GM18519 (cell line): ENCODE measurements at regions not wholly inside any gene's neighbourhood (a gene's known extent, or its start where the extent isn't known, plus 50 kb on each side); places are given as distances from the start of the nearest gene placed in this dataset.
A peak's percentile ranks its signal among the peaks of the same experiment; 100 is the strongest.
"Not testable (repeated sequence)": the region's sequence is repeated elsewhere in the genome, so short reads cannot be mapped to it uniquely, and the experiment has no call there.

Source experiments
- ATAC-seq: cut with Tn5 transposase; IDR thresholded peaks from one replicate; pipeline ENCODE4 v1.9.1; 2021; ENCODE audit warnings: mild to moderate bottlenecking, moderate library complexity; ENCODE audit not compliant: unreplicated experiment, low FRiP score

DNA sequence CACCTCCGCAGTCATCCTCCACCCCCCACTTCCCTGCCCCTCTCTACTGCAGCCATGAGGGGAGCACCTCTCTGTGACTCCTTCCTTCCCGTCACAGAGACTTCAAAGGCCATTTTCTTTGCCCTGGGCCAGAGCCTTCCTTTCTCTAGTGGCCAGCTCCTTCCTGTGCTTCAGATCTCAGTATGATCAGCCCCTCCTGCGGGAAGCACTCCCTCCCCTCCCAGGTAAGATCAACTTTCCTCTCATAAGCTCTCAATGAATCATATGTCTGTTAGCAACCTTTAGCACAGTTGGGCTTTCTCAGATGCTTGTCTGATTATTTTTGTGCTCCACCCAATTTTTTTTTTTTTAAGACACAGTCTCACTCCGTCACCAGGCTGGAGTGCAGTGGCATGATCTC lies 241.0 kb upstream of the PRSS1 start:
- no peak for ATAC-seq

DNA sequence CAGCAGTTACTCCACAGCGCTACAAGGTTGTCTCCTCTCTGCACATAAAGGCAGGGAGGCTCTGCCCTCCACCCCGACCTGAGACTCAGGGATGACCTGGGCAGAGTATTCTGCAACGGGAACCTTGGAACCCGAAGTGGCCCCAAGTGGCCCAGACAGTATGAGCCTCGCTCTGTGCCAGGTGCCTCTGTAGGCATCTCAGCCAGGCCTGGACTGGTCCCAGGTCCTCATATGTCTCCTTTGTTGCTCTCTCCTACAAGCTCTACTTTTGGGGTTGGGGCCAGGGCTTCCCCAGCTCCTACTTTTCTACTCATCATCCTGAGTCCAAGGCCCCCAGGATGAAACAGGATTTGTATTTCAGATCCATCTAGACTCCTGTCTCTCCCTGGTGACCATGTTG lies 241.5 kb upstream of the PRSS1 start:
- no peak for ATAC-seq

DNA sequence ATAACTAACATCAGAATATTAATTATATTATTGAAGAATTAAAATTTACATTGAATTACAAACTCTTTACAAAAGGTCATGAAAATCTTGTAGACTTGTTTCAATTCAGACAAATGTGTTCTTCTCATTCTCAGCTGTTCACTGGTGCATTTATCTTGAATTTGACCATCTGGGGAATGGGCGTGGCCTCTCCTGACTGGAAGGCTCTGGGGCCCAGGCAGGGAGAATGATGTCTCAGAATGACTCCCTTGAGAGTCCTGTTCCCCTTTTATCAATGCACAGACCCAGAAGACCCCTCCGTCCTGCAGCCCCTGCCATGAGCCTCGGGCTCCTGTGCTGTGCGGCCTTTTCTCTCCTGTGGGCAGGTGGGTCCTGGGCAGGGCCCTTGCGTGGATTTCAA lies 242.2 kb upstream of the PRSS1 start:
- ATAC-seq, result not testable (repeated sequence)

DNA sequence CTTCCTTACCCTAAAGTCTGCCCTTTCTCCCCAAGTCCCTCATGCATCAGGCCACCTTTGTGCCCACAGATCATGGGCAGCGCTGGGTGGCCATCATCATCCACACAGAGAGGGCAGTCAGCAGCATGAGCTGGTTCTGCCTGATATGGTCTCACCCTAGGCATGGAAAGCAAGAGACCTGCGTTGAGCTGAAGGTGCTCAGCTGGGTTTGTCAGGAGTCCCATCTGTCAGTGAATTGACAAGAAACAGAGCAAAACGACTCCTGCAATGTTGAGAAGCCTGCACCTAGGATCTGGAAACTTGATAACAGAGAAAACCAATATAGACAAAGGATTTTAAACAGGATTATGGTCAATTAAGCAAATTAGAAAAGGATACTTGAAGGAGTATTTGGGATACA lies 242.7 kb upstream of the PRSS1 start:
- ATAC-seq, result no peak

DNA sequence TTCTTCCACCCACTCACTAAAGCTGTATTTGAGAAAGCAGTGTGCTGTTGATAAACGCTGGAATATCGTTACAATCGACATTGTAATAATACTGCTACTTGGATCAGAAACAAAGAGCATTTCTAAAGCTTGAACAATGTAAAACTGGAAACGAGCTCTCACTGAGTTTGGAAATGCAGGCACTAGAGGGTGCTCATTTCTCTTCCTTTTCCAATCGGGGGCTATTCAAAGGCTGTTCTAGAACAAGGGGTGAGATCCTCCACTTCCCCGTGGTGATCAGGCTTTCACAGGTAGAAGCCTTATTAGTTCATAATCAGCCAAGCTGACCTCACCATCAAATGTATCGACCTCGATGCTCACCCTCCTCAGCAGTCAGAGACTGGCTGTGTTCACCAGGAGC lies 245.3 kb upstream of the PRSS1 start:
- not testable (repeated sequence) for ATAC-seq

DNA sequence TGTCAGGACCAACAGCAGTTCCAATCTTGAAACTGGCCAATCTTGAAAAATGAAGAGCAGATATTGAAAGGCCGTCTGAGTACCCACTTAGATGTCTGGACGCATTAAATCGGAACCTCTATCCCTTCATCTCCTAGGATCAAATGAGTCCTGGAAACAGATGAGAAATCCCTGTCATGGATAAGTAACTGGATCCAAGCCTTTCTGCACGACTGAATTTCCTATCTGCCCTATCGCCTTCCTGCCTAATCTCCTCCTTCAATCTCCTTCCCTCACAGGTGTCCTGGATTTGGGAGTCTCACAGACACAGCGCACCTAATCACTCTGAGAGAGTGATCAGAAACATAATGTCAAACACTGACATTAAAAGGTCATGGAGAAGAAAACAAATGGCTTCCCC lies 245.2 kb upstream of the PRSS58 start:
- ATAC-seq, result no peak

DNA sequence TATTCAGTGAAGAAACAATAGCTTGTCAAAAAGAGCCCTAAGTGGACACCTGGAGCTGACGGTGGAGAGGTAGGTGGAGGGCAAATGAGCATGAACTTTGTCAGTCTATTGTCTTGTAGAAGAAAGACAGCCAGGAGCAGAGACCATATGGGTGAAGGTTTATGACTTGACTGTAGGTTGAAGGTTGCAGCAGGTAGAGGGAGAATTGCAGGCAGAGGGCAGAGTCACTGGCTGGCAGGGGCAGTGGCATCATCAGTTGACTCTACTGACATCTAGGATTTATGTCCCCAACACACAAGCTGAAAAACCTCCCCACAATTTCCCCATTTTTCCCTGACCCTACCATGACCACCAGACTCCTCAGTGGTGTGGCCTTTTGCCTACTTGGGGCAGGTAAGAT lies 243.6 kb upstream of the PRSS58 start:
- no peak for ATAC-seq

DNA sequence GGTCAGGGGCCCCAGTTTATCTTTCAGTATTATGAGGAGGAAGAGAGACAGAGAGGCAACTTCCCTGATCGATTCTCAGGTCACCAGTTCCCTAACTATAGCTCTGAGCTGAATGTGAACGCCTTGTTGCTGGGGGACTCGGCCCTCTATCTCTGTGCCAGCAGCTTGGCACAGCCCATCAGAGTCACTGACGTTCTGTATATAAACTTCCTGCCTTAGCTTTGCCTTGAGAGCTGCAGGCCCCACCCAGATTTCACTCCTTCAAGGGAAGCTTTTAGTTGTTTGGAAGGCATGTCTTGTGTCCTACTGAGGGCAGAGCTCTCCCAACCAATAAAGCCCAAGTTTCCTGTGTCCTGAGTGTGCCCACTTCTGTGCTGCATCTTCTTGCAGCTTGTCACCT lies 242.5 kb upstream of the PRSS58 start:
- ATAC-seq, result no peak

DNA sequence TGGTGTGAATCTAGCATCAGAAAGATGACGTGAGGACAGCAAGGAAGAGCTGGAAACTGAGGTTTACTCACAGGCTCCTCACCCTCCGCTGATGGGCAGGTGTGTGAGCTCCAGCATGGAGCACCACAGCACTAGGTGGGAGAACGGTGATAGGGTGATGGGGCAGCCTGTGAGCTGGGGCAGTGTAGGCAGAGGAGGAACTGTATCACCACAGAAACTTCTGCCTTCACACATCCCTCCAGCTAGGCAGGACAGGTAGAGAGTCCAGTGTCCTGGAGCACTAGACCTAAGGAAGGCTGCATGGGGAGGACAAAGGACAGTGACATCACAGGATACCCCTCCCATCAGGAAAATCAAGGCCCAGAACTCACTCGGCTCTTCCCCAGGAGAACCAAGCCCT lies 241.8 kb upstream of the PRSS58 start:
- ATAC-seq, result no peak

DNA sequence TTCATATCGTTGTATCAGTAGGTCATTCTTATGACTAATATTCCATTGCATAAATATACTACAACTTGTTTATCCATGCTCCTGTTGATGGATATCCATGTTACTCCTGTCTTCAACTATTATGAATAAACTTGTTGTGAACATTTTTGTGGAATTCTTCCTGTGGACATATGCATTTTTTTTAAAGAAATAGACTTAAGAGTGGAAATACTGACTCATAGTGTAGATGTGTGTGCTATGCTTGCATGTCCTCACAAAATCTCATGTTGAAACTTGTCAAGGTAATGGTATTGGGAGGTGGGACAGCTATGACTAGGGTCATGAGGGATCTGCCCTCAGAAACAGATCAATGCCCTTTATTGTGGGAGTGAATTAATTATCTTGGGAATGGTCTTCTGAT lies 240.5 kb upstream of the PRSS58 start:
- no peak for ATAC-seq

DNA sequence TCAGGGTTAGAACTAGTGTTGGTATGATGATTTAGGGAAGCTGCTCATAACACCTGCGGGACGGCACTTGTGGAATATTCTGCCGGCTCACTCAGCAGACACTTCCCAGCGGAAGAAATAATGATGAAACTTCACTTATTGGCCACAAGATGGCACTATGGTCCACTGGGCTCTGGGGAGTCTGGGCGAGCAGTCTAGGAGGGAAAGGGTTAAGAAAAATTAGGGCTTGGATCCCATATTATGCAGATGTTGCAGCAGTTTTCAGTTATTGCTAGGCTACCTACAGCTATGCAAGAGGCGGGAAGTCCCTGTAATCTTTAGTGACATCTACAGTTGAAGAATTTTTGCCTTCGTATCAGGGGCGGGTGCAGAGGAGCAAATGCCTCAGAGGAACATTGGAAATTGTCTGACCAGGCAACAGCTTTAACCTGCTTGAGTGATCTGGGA lies 238.7 kb upstream of the PRSS58 start:
- ATAC-seq, result peak; percentile 42

DNA sequence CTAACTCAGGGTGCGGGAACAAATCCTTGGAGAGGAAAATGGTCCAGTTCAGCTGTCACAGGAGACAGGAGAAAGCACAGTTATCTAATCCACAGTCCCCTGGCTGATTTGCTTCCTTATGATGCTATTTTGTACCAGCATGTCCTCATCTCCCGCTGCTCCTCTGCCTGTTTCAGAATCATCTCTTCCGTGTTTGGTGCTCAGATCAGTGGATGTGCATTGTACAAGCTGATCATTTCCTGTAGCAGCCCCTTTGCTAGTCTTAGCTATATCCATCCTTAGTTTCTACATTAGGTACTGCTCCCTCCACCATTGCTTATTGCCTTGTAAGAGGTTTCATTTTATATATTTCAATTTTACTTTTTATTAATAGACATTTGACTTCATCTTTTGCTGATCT lies 238.0 kb upstream of the PRSS58 start:
- ATAC-seq, result not testable (repeated sequence)

DNA sequence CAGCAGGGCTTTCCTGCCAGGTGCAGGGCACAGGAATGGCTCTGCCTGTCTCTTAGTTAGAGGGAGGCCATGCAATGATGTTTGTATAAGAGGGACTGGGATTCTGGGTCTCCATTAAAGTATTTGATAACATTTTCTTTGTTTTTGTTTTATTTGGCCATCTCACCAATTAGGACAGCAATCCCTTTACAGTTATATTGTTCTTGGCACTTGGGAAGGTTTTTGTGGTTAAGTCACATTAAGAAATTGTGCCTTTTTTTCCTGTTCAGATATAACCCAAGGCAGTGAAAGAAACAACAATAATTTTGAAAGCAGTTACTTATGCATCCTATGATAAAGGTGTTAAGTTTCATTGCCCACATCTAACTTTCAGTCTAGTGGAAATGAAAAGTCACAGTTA lies 237.4 kb upstream of the PRSS58 start:
- ATAC-seq, result not testable (repeated sequence)

DNA sequence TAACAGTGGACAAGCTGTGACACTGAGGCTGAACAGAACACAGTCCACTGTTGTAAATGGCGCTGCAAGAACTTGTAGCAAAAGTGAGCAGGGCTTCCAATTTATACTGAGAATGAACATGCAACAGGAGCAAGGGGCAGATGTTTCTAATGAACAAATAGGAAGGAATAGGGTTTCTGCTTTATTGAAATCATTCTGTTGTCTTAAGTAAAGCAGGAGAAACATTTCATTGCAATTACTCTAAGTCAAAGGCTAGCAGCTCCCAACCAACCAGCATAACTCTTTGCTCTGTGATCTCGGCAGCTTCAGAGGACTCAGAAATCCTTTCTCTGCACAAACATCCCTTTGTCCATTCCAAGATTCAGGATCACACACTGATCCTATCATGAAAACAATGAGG lies 236.2 kb upstream of the PRSS58 start:
- no peak for ATAC-seq

DNA sequence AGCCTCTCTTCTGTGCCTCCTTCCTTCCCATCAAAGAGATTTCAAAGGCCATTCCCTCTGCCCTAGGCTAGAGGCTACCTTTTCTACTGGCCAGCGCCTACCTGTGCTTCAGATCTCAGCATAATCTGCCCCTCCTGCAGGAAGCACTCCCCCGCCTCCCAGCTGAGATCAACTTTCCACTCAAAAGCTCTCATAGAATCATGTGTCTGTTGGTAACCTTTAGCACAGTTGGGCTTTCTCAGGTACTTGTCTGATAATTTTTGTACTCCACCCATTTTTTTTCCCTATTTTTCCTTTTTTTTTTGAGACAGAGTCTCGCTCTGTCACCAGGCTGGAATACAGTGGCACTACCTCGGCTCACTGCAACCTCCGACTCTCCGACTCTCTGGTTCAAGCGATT lies 231.0 kb upstream of the PRSS58 start:
- no peak for ATAC-seq

DNA sequence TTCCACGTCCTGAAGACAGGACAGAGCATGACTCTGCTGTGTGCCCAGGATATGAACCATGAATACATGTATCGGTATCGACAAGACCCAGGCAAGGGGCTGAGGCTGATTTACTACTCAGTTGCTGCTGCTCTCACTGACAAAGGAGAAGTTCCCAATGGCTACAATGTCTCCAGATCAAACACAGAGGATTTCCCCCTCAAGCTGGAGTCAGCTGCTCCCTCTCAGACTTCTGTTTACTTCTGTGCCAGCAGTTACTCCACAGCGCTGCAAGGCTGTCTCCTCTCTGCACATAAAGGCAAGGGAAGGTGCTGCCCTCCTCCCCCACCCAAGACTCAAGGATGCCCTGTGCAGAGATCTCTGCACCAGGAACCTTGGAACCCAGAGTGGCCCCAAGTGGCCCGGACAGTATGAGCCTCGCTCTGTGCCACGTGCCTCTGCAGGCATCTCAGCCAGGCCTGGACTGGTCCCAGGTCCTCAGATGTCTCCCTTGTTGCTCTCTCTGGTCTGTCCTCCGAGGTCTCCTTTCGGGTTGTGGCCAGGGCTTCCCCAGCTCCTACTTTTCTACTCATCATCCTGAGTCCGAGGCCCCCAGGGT lies 230.3 kb upstream of the PRSS58 start:
- ATAC-seq, result no peak

DNA sequence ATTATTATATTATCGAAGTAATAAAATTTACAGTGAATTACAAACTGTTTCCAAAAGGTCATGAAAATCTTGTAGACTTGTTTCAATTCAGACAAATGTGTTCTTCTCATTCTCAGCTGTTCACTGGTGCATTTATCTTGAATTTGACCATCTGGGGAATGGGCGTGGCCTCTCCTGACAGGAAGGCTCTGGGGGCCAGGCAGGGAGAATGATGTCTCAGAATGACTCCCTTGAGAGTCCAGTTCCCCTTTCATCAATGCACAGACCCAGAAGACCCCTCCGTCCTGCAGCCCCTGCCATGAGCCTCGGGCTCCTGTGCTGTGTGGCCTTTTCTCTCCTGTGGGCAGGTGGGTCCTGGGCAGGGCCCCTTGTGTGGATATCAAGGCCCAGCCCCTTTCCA lies 229.7 kb upstream of the PRSS58 start:
- not testable (repeated sequence) for ATAC-seq

DNA sequence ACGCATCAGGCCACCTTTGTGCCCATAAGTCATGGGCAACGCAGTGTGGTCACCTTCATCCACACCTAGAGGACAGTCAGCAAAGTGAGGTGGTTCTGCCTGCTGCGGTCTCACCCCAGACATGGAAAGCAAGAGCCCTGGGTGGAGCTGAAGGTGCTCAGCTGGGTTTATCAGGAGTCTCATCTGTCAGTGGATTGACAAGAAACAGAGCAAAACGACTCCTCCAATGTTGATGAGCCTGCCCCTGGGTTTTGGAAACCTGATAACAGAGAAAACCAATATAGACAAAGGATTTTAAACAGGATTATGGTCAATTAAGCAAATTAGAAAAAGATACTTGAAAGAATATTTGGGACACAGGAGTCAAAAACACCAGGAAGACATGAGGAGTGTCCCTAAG lies 229.3 kb upstream of the PRSS58 start:
- no peak for ATAC-seq

DNA sequence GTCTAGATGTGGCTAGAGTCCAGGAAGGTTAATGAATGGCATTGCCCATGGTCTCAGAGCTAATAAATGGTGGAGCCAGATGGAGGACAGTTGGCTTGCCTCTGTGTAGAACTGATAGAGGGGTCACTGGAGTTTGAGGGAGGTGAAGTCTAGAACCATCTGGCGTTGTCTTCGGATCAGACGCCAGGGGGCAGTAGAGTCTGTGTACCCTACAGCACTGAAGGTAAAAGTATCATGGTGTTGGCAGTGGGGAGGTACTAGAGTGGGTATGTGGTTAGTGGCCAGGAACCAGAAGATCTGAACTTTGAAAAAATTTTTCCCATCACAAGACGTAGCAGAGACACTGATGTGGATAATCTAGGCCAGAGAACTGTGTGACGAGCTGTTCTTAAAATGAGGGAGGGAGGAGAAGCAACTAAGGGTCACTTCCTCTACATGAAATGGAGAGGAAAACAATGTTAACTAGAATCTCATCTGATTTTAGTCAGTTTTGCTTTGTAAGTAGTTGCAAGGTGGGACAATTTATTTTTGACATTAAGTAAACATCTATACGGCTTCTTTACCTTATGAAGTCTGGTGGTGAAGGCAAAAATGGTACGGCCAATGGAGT lies 227.9 kb upstream of the PRSS58 start:
- no peak for ATAC-seq

DNA sequence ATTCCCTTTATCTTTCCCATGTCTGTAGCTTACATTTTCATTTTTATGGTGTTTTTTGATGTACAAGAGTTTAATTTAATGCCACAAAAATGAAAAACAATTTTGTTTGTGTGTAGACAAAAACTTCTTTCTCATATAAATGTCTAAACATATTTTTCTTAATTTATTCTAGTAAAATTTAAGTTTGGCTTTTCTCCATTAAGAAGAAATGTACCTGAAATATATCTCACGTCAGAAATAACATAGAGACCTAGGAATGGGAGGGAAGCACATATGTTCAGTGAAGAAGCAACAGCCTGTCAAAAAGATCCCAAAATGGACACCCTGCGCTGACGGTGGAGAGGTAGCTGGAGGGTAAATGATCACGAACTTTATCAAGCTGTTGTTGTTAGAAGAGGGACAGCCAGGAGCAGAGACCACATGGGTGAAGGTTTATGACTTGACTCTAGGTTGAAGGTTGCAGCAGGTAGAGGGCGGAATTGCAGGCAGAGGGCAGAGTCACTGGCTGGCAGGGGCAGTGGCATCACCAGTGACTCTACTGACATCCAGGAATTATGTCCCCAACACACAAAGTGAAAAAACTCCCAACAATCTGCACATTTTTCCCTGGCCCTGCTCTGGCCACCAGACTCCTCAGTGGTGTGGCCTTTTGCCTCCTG lies 225.9 kb upstream of the PRSS58 start:
- no peak for ATAC-seq

DNA sequence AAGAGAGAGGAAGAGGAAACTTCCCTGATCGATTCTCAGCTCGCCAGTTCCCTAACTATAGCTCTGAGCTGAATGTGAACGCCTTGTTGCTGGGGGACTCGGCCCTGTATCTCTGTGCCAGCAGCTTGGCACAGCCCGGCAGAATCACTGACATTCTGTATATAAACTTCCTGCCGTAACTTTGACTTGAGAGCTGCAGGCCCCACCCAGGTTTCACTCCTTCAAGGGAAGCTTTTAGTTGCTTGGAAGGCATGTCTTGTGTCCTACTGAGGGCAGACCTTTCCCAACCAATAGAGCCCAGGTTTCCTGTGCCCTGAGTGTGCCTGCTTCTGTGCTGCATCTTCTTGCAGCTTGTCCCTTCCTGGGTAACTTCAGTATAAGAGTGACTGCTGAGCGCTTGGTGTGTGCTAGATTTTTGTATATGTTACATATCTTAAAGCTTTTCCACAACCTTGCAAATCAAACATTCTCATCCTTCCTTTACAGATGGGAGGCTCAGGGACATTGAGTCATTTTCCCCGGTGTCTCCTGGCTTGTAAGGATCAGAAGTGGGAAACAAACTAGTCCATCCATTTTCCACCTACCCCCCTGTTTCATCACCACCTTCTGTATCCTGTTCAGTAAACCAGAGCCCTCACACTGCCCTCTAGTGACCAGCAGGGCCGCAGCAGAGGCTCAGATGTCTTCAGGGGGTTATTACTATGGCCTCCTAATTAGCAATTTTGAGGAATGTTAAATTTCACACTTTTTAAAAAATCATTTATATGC lies 225.2 kb upstream of the PRSS58 start:
- peak; percentile 43 for ATAC-seq
